Mesothelial cell of epicardium (in vitro differentiated cells): ENCODE measurements at regions not wholly inside any gene's neighbourhood (a gene's known extent, or its start where the extent isn't known, plus 50 kb on each side); places are given as distances from the start of the nearest gene placed in this dataset.
A peak's percentile ranks its signal among the peaks of the same experiment; 100 is the strongest.

Experiments used
- DNase-seq, 2 experiments: peaks; one replicate each; pipeline ENCODE4 v3.0.0; 2021; ENCODE audit warnings: low spot score in 2 of 2; ENCODE audit not compliant: unreplicated experiment in 2 of 2
- H3K27ac Mint-ChIP-seq: 2 replicates; pipeline ENCODE4 v1.8.0; 2021; ENCODE audit warnings: mixed read lengths
- H3K27me3 Mint-ChIP-seq: 2 replicates; pipeline ENCODE4 v1.8.0; 2021; ENCODE audit warnings: low read depth, mixed read lengths
- H3K36me3 Mint-ChIP-seq: 2 replicates; pipeline ENCODE4 v1.8.0; 2021; ENCODE audit warnings: mixed read lengths
- H3K4me1 Mint-ChIP-seq: 2 replicates; pipeline ENCODE4 v1.8.0; 2021; ENCODE audit warnings: mixed read lengths
- H3K4me3 Mint-ChIP-seq: 2 replicates; pipeline ENCODE4 v1.8.0; 2021; ENCODE audit warnings: mild to moderate bottlenecking, moderate library complexity, mixed read lengths
- H3K9me3 Mint-ChIP-seq: 2 replicates; pipeline ENCODE4 v1.8.0; 2021; ENCODE audit warnings: mixed read lengths
- TF ChIP-seq, protein P1 (sequence below): fragments of 200-600 bp; sonication (generic); IDR thresholded peaks from one replicate; pipeline ENCODE4 v1.5.0; 2021; ENCODE audit warnings: antibody characterized with exemption; ENCODE audit not compliant: unreplicated experiment

DNA sequence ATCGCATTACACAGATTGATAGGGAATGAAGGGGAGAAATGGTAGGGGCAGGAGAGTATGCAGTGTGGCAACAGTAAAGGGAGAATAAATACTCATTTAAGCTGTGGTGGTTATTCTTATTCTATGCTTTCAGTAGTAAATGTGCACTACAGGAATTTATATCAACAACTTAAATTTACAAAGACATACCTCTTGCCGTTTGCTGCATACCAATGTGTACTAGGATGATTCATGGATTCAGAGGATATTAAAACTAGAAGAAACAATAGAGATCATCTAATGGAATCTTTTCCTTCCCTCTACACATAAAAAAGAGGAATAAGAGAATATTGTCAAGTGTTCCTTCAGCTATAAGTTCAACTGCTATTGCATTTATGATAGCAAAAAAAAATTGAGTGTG lies 103.3 kb upstream of the RASA1 start:
- Mint-ChIP-seq H3K27me3 (no peaks in the 10 kb centered on the region), H3K36me3 (no peaks in the 10 kb centered on the region), H3K27ac (no peak overlapping the region), H3K4me1 (peaks cover 12% of the 10 kb centered on the region), H3K9me3 (no peaks in the 10 kb centered on the region), H3K4me3 (no peak overlapping the region)
- no peak for DNase-seq
- TF ChIP-seq, protein P1, sequence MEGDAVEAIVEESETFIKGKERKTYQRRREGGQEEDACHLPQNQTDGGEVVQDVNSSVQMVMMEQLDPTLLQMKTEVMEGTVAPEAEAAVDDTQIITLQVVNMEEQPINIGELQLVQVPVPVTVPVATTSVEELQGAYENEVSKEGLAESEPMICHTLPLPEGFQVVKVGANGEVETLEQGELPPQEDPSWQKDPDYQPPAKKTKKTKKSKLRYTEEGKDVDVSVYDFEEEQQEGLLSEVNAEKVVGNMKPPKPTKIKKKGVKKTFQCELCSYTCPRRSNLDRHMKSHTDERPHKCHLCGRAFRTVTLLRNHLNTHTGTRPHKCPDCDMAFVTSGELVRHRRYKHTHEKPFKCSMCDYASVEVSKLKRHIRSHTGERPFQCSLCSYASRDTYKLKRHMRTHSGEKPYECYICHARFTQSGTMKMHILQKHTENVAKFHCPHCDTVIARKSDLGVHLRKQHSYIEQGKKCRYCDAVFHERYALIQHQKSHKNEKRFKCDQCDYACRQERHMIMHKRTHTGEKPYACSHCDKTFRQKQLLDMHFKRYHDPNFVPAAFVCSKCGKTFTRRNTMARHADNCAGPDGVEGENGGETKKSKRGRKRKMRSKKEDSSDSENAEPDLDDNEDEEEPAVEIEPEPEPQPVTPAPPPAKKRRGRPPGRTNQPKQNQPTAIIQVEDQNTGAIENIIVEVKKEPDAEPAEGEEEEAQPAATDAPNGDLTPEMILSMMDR: no peak

DNA sequence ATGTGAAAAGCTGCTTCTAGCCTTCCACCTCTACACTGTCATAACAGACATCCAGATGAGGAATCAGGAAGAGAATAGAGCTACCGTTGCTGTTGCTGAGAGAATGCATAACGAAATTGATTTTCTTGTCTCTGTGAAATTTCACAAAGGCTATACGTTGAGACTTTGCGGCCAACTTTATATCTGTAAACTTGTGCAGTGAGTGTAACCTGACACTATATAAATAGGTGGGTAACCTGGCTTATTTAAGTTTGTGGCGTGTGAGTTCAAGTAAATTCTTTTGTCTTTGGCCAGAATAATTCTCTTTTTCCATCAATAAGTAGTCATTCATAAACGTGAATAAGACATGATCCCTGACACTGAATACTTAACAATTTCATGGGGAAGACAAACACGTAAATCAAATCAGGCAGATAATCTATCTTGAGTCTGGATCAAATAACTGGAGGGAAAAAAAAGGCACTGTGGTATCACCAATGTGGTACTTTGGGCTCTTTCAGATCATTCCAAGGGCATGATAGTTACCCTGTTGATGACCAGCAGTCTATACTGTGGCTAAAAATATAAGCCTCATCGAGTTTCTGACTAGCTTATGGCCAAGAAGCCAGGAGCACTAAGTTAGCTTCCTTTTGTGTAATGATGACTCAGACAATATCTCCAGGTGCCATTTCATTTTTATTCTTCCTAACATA lies 98.2 kb upstream of the RASA1 start:
- H3K36me3 Mint-ChIP-seq: no peaks in the 10 kb centered on the region
- H3K4me3 Mint-ChIP-seq: no peak overlapping the region
- no peaks in the 10 kb centered on the region for H3K27me3 Mint-ChIP-seq
- H3K27ac Mint-ChIP-seq: peak overlapping the region; percentile 64
- TF ChIP-seq, protein P1: no peak
- peaks cover 14% of the 10 kb centered on the region for H3K4me1 Mint-ChIP-seq
- H3K9me3 Mint-ChIP-seq: no peaks in the 10 kb centered on the region
- no peak for DNase-seq

DNA sequence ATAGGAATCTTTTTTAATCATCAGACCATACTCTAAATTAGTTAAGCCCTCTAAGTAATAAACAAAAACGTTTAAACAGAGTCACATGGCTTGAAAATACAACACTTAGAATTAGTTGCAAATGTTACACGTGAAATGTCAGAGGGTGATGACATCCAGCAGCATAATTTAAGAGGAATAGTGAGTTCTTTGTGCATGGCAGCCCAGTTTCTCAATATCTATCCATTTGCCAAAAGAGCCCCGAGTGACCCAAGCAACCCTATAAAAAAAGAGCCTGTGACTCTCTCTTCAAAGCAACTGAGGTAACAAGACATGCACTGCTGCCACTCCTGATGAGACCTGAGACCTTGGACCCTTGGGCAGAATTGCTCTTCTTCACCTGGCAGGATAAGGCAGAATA lies 96.9 kb upstream of the RASA1 start:
- H3K9me3 Mint-ChIP-seq: no peaks in the 10 kb centered on the region
- no peaks in the 10 kb centered on the region for H3K27me3 Mint-ChIP-seq
- TF ChIP-seq, protein P1: no peak
- no peak overlapping the region for H3K4me3 Mint-ChIP-seq
- no peak overlapping the region for H3K27ac Mint-ChIP-seq
- peaks cover 12% of the 10 kb centered on the region for H3K4me1 Mint-ChIP-seq
- no peak for DNase-seq
- H3K36me3 Mint-ChIP-seq: no peaks in the 10 kb centered on the region

DNA sequence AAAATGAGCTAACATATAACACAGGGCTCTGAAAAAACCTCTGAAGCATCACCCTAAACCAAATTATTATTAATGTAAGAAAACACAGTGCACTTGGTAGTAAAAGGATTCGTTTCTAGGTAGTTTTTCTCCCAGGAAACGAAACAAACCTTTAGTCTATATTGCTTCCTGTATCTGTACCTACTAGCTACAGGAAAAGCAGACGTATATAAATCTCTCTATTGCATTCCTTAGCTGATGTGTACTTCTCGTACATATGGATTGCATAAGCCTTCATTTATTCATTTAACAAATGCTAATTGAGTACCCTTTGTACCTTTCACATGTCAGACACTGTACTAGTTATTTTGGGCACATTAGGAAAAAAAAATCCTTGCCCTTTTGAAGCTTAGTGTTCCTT lies 85.0 kb upstream of the RASA1 start:
- H3K27me3 Mint-ChIP-seq: peaks cover 6% of the 10 kb centered on the region
- no peak for DNase-seq
- H3K4me3 Mint-ChIP-seq: no peak overlapping the region
- no peak overlapping the region for H3K27ac Mint-ChIP-seq
- TF ChIP-seq, protein P1: no peak
- H3K36me3 Mint-ChIP-seq: no peaks in the 10 kb centered on the region
- peaks cover 8% of the 10 kb centered on the region for H3K4me1 Mint-ChIP-seq
- H3K9me3 Mint-ChIP-seq: no peaks in the 10 kb centered on the region

DNA sequence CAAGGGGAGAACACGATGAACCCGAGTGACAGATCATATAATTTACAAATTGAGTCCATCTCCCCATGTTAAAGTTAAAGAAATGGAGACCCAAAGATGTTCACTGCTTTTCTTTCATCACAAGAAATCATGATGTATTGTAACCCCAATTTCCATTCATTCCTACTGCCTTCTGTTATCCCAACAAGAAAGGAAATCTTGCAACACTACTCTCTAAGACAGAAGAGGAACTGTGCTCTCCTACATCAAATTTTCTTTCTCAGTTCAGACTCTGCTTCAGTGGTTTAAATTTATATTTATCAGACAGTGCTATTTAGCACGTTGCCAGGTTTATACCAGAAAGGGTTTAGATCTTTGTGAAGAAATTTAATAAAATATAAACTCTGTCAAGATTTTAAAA lies 83.8 kb upstream of the RASA1 start:
- Mint-ChIP-seq H3K4me3 (no peak overlapping the region), H3K4me1 (peaks cover 8% of the 10 kb centered on the region), H3K36me3 (no peaks in the 10 kb centered on the region), H3K27me3 (peaks cover 6% of the 10 kb centered on the region), H3K9me3 (no peaks in the 10 kb centered on the region), H3K27ac (no peak overlapping the region)
- TF ChIP-seq, protein P1: no peak
- no peak for DNase-seq

DNA sequence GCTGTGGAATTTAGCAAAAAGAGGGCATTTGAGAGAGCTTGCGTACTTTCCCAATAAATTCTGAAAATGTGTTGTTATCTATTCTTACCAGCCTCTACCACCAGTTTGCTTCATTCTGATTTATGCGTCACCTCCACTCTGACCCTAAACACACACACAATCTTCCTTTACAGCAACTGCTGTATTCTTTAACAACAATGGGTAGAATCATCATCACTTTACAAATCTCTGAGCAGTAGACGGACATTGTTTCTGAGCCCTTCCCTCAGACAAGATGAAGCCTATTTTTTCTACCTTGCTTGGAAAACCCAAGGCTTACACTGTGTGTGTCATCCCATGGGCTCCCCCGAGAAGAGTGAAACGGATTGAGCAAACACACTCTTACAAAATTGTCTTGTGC lies 83.1 kb upstream of the RASA1 start:
- Mint-ChIP-seq H3K27ac (no peak overlapping the region), H3K4me1 (peaks cover 8% of the 10 kb centered on the region), H3K4me3 (no peak overlapping the region), H3K27me3 (peaks cover 6% of the 10 kb centered on the region), H3K36me3 (no peaks in the 10 kb centered on the region), H3K9me3 (no peaks in the 10 kb centered on the region)
- DNase-seq: no peak
- TF ChIP-seq, protein P1: no peak
